Upper lobe of left lung (tissue), 6 donors: ENCODE measurements at regions not wholly inside any gene's neighbourhood (a gene's known extent, or its start where the extent isn't known, plus 50 kb on each side); places are given as distances from the start of the nearest gene placed in this dataset.

ENCODE experiments used
- ATAC-seq, 2 donors: fragments of 200-7000 bp; cut with Tn5 transposase; one replicate each; pipeline ENCODE4 v1.9.1; 2022; ENCODE audit warnings: mild to moderate bottlenecking in 2 of 2, moderate library complexity in 2 of 2; ENCODE audit not compliant: low FRiP score in 2 of 2
- DNase-seq, 2 donors: peaks; one replicate each; pipeline ENCODE4 v3.0.0-alpha.2; 2019 to 2020
- H3K27ac ChIP-seq, 4 donors: fragments of 200-600 bp; sonication (generic); one replicate each; pipeline ENCODE4 v1.5.1; 2016 to 2019
- H3K27me3 ChIP-seq, 4 donors: fragments of 200-600 bp; sonication (generic); one replicate each; pipeline ENCODE4 v1.5.1; 2017 to 2019
- H3K36me3 ChIP-seq, 4 donors: fragments of 200-600 bp; sonication (generic); one replicate each; pipeline ENCODE4 v1.5.1; 2016 to 2019
- H3K4me1 ChIP-seq, 4 donors: fragments of 200-600 bp; sonication (generic); one replicate each; pipeline ENCODE4 v1.5.1; 2018 to 2019
- H3K4me3 ChIP-seq, 4 donors: fragments of 200-600 bp; sonication (generic); one replicate each; pipeline ENCODE4 v1.5.1; 2017 to 2019; ENCODE audit warnings: mild to moderate bottlenecking in 2 of 4, moderate library complexity in 1 of 4
- H3K9me3 ChIP-seq, 4 donors: fragments of 200-600 bp; sonication (generic); one replicate each; pipeline ENCODE4 v1.5.1; 2018 to 2019
- CTCF ChIP-seq, 6 experiments: fragments of 450-650 bp in 4 of 6; fragments of 200-600 bp in 2 of 6; sonication (generic) in 2 of 6; IDR thresholded peaks; one replicate each; pipeline ENCODE4 v1.5.1; 2016 to 2019; ENCODE audit warnings: antibody characterized with exemption in 6 of 6
- EP300 ChIP-seq, 4 donors: sonication (generic); formaldehyde crosslinking; IDR thresholded peaks; one replicate each; pipeline ENCODE4 v1.5.1; 2017; ENCODE audit warnings: antibody characterized with exemption in 4 of 4, control low read depth in 2 of 4
- POLR2A ChIP-seq, 4 donors: fragments of 450-650 bp; IDR thresholded peaks; one replicate each; pipeline ENCODE4 v1.5.1; 2016 to 2017; ENCODE audit warnings: antibody characterized with exemption in 4 of 4, mild to moderate bottlenecking in 2 of 4
- POLR2AphosphoS5 ChIP-seq, 2 donors: sonication (generic); formaldehyde crosslinking; IDR thresholded peaks; one replicate each; pipeline ENCODE4 v1.5.1; 2017; ENCODE audit warnings: antibody characterized with exemption in 2 of 2
- WGBS, 2 donors: methylation state at CpG; one replicate each; pipeline ENCODE4 v1.1.5; 2017 to 2018; 5-methylcytosine and 5-hydroxymethylcytosine counted together
- donor health status: DM: no; HTN: no; CAD: no; lungs with moderate emphysema.
- donor health status: DM: no; HTN: yes; CAD: no; lungs with severe emphysema.

- no peak for TF ChIP-seq EP300 (IDR thresholded peaks at IDR 0.05)
- TF ChIP-seq CTCF (IDR thresholded peaks at IDR 0.05): no peak
- no peak for TF ChIP-seq POLR2AphosphoS5 (IDR thresholded peaks at IDR 0.05)
- no peak for TF ChIP-seq POLR2A (IDR thresholded peaks at IDR 0.05)
- Histone ChIP-seq H3K4me3 (no peak overlapping the region), H3K27ac (no peak overlapping the region), H3K4me1 (peaks cover 14 to 26% (median 20%) of the 10 kb centered on the region in 4 donors), H3K27me3 (no peaks in the 10 kb centered on the region), H3K9me3 (no peaks in the 10 kb centered on the region), H3K36me3 (no peaks in the 10 kb centered on the region)
- WGBS, 2 donors: 46 to 61% methylated on average over 3 of the region's 3 CpGs
- DNase-seq: no peak
- no peak for ATAC-seq
These were observed 59.2 kb upstream of the SPRY4 start for GRCh38 chr5:142384014-142384413.

- H3K27me3 ChIP-seq: no peaks in the 10 kb centered on the region
- ATAC-seq: no peak
- peaks cover 6 to 12% (median 7%) of the 10 kb centered on the region in 4 donors for H3K4me1 ChIP-seq
- TF ChIP-seq CTCF (IDR thresholded peaks at IDR 0.05): no peak
- no peak for TF ChIP-seq POLR2A (IDR thresholded peaks at IDR 0.05)
- TF ChIP-seq EP300 (IDR thresholded peaks at IDR 0.05): no peak
- TF ChIP-seq POLR2AphosphoS5 (IDR thresholded peaks at IDR 0.05): no peak
- no peak for DNase-seq
- 90 to 94% methylated on average over 2 of the region's 2 CpGs for WGBS, 2 donors
- H3K4me3 ChIP-seq: no peak overlapping the region
- no peaks in the 10 kb centered on the region for H3K9me3 ChIP-seq
- no peak overlapping the region for H3K27ac ChIP-seq
- H3K36me3 ChIP-seq: no peaks in the 10 kb centered on the region
These were observed 57.4 kb upstream of the SPRY4 start for GRCh38 chr5:142382186-142382585.

GRCh38 chr5:142378737-142379634 lies 54.2 kb upstream of the SPRY4 start:
- Histone ChIP-seq H3K36me3 (no peaks in the 10 kb centered on the region), H3K27ac (no peak overlapping the region), H3K4me3 (no peak overlapping the region), H3K4me1 (peaks cover 0 to 2% (median under 1%) of the 10 kb centered on the region in 4 donors), H3K27me3 (no peaks in the 10 kb centered on the region), H3K9me3 (no peaks in the 10 kb centered on the region)
- 75% methylated on average over 5 of the region's 5 CpGs for WGBS, 2 donors
- TF ChIP-seq EP300 (IDR thresholded peaks at IDR 0.05) (no peak), CTCF (IDR thresholded peaks at IDR 0.05) (no peak), POLR2AphosphoS5 (IDR thresholded peaks at IDR 0.05) (no peak), POLR2A (IDR thresholded peaks at IDR 0.05) (no peak)
- no peak for ATAC-seq
- no peak for DNase-seq

- DNase-seq: no peak
- TF ChIP-seq POLR2A (IDR thresholded peaks at IDR 0.05) (no peak), POLR2AphosphoS5 (IDR thresholded peaks at IDR 0.05) (no peak), EP300 (IDR thresholded peaks at IDR 0.05) (no peak), CTCF (IDR thresholded peaks at IDR 0.05) (no peak)
- WGBS, 2 donors: 80 to 85% methylated on average over 8 of the region's 8 CpGs
These were observed 51.2 kb upstream of the SPRY4 start for GRCh38 chr5:142375944-142376411.

More at GRCh38 chr5:142375944-142376411, 51.2 kb upstream of the SPRY4 start:
- no peak for ATAC-seq
- Histone ChIP-seq H3K36me3 (no peaks in the 10 kb centered on the region), H3K27me3 (no peaks in the 10 kb centered on the region), H3K4me1 (peaks cover 0 to 2% (median 0%) of the 10 kb centered on the region in 4 donors), H3K9me3 (no peaks in the 10 kb centered on the region), H3K4me3 (no peak overlapping the region), H3K27ac (no peak overlapping the region)
